Femur (tissue), 1 donor: ENCODE measurements at regions not wholly inside any gene's neighbourhood (a gene's known extent, or its start where the extent isn't known, plus 50 kb on each side); places are given as distances from the start of the nearest gene placed in this dataset.

Source experiments
- DNase-seq: peaks from one replicate; pipeline ENCODE4 v3.0.0-alpha.2; 2017

DNA sequence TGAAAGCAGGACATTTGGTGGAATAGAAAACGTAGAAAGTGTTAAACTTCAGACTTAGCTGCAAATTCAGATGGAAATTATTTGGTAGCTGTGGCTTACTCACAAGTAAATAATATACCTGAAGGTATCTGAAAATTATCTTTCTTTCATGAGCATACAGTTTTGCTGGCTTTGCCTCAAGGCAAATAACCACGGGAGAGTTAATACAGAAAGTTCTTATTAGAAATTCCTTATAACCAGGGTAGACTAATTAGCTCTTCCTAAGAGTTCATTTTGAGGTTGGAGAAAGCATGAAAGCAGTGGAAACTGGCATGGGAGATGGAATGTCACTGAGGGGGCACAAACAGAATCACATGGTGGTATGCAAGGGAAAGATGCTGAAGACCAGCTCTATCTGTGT, 217.5 kb downstream of the CD83 start:
- DNase-seq: no peak

DNA sequence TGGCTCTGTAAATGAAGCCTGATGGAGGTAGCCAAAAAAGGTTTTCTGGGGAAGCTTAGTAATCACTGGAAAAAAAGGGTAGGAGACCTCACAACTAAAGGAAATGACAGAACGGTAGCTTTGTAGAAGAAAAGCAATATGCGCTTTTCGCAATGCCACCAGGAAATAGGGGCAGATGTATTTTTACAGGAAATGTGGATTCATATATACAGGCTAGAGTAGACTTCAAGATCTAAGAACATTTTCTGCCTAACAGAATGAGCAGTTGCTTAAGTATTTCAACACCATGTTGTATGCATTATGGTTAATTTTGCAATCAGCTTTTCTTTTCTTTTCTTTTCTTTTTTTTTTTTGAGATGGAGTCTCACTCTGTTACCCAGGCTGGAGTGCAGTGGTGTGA, 219.6 kb downstream of the CD83 start:
- no peak for DNase-seq

DNA sequence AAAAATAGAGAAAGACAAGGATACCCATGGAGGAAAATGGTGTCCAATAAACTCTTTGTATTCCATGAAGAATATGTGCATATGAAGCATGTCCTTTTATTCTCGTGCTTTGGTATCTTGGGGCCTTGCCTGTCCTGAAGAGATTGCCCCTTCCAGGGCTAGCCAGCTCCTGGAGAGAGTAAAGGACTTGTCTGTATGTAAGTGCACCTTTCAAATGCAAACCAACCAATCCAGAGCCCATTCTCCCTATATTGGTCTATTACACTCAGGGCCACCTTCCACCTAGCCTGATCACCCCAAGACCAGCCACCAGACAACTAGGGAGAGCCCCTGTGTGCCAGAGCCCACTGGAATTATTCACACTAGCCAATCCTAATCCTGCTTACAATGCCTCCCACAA, 221.6 kb downstream of the CD83 start:
- no peak for DNase-seq

DNA sequence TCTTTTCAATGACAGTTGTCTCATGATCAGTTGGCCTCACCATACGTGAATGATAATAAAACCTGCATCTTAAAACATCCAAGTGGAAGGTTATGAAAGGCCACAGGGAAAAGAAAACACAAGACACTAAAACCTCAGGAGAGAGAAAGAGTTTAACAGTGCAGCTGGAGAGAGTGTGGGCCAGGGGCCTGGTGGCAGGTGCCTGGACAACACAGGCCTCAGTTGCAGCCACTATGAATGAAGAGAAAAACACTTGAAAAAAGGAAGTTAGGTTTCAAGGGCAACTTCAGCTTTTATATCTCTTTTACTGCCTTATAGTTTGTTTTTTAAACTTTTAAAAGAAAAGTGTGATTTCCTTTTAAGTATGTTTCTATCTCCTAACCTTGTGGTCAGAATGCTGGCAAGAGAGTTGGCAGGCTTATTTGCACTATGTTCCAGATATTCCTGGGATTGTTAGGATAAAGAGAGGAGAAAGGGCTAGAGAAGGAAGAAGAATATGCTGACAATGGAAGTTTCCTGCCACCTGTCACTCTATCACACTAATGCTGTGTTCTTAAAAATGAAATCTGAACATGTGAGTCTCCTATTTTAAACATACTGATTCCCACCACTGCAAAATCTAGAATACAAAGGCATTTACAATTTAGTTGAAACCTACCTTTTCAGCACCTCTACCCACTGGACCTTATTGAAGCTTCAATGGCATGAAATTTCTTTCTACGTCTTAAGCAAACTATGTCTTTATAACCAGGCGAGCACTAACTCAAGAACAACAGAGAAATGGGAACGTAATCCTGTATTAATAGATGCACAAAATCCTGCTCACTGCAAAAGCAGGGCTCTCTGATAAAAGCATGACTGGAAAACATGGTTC, 222.4 kb downstream of the CD83 start:
- DNase-seq: no peak

DNA sequence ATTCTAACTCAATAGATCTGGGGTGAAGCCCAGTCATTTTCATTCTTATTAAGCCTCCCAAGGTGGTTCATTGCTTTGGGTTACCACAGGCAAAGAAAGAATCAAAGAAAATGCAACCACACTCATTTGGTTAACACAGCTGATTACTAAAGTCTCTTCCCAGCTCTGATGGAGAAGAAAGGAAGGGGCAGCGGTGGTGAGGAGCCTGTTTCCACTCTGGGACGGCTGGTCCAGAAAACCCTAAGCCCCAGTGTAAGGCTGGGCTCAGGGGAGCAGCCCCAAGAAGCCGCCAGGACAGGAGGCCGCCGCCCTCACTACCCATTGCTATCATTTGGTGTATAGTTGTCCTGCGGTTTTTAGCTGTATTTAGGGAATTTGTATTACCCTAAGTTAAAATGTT, 226.9 kb downstream of the CD83 start:
- no peak for DNase-seq

DNA sequence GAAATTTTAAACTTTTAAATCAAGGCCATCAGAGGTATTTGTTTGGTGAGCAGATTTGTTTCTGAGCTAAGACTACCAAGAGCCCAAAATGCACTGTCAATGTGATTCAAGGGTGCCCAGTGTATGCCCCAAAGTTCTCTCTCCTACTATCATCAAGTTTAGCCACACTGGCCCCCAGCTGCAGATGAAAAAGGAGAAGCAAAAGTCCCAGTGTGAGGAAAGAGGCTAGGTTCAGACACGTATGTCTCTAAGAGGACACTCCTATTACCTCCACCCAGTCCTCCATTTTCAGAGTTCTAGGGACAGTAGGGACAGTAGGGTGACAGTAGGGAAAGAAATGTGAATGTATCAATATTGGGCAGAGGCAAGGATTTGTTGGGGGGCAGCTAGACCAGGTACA, 230.8 kb downstream of the CD83 start:
- DNase-seq: no peak

DNA sequence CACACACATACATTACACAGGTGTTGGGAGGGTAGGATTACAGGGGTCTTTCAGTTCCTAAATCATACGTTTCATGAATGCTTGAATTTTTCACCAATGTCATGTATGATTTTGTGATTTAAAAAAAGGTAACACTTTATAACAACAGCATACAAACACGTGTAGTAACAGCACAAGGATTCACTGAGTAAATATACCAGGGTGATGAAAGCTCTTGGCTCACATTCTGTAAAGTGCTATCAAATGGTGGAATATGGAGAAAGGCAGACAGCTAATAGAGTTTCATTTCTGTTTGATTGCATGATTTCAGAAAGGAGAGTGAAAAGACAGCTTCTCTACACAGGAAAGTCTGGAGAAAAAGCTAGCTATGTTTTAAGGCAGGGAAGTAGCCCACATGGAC, 231.9 kb downstream of the CD83 start:
- DNase-seq: no peak

DNA sequence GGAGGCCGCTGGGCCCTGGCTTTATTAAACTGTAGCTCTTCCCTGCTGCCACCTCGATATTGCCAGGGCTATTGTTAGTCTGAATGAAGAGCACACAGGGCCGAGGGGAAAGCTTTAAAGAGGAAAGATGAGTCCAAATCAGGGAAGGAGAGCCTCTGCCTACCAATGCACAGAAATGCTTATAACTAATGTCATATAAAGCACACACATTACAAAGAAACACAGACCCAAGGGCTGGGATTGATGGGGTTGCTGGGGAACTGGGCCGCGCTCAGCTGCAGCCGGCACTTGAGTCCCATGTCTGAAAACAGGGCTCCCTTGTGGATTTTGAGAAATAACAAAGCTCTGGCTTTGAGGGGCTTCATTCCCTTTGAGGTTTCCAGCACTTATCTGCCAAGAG, 232.6 kb downstream of the CD83 start:
- DNase-seq: no peak

DNA sequence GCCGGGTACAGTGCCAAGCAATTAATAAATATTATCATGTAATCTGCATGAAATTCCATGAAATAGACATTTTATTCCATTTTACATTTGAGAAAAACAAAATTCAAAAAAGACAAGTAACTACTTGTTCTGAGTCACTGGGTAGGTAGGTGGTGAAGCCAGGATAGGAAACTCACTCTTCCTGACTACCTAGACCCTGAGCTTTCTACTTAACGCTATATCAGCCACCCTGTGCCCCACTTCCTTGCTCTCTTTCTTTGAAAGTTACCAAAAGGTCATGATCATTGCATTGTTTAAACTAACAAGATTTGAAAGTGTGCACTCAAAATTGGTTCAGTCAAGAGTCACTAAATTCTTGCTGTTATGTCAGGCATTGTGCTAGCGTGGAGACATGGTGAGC, 235.7 kb downstream of the CD83 start:
- no peak for DNase-seq

DNA sequence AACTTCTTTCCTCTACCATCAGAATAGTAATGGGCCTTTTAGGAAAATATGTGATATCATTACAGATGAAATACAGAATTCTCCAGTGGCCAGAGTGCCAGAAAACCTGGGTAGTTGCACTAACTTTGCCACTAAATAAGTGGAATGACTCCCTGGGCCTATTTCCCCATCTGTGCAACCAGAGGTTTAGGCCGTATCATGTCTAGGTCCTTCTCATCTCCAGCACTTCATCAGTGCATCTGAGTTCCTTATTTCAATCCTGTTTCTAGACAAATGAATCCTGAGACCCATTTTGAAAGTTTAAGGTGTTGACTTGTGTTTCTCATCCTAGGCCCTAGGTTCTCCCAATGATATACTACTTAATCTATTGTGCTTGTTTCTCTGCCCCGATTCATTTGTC, 236.2 kb downstream of the CD83 start:
- no peak for DNase-seq

DNA sequence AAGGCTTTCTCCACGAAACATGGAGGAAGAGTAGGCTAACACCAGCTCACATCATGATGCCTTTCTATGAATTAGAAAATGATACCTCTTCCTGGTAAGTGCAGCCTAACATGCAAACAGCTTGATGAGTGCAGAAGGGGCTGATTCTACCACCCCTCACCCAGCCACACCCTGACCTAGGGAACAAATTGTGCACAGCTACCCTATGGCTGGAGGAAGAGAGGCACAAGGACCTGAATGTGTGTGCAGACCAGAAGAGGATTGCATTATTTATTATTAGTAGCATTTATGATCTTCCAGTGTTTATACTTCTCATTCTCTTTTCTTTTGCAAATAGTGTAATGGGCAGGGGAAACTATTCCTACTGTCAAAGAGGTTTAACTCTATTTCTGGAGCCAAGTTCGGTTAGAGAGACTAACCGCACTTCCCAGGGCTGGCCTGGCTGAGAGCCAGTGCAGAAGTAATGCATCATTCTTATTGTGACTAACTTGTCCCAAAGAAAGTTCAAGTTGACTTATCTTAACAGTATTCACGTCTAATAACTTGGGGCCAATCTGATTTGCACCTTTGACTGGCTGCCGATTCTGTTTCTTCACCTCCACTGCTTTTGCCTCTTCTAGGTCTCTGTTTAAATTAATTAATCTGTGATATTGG, 237.5 kb downstream of the CD83 start:
- peak; percentile 83 for DNase-seq

DNA sequence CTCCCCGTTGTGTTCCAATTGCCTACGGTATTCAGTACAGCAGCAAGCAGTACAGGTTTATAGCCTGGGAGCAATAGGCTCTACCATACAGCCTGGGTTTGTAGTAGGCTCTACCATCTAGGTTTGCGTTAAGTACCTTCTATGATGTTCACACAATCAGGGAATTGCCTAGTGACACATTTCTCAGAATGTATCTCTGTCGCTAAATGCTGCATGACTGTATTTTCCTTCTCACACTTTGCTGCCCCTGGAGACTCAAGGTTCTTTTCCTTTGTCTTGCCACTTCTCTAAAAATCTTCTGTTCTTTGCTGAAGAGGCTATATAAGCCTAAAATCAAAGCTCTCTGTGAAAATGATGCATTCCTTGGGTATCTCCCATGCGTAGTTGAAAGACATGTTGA, 241.9 kb downstream of the CD83 start:
- no peak for DNase-seq

DNA sequence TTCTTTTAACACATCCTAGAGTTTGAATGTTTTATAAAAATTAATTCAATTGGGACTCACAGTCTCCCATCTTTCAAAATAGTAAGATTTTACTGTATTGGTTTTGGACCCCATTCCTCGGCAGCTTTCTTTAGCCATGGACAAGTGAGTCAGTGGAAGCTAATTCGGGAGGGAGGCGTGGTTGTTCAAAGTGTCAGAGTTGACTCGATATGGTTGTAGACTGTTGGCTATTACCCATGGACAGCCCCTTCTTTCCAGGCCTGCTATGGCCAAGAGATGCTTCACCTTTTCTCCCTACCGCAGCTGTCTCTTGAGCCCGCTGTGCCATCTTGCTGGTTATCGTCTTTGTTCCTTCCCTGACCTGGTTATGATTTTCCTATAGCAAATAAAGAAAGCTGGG, 243.0 kb downstream of the CD83 start:
- DNase-seq: no peak

DNA sequence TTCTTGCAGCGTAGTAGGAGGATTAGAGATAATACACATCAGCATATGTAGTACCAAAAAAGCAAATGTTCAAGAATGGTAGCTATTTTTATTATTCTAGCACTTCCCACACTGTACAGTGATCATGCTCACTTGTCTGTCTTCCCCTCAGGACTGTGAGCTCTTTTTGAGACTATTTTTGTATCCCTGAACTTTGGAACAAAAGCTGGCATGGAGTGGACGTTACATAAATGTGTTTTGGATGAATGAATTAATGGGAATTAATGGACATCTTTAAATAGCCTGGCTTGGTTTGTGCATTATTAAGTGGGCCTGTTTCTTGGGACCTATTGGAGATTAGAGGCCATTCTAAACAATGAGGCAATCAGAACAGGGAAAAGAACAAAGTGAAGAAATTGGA, 243.7 kb downstream of the CD83 start:
- no peak for DNase-seq

DNA sequence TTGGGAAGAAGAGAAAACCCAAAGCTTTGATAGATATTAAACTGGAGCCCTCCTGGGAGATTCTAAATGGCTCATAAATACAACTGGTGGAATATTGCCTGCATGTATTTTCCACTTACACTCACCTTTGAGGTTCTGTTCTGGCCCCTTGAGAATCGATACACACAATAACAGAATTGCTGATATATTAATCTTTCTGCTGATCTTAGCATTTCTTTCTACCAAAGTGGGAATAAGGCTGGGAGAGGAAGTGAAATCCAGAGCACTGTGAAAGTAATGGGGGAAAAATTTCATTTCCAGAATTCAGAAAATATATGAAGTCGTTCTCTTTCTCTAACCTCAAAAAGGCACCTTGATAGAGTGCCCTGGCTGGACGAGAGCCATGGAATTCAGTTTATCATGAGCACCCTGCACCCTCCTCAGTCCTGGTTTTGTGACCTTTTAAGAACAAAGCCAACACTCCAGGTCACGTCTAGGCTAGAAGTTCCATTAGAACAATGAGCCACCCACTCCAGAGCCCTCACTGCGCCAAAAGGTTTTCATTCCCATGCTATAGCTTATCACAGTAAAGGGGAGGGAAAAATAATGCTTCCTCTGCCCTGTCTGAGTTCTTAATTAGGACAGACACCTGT, 244.5 kb downstream of the CD83 start:
- no peak for DNase-seq

DNA sequence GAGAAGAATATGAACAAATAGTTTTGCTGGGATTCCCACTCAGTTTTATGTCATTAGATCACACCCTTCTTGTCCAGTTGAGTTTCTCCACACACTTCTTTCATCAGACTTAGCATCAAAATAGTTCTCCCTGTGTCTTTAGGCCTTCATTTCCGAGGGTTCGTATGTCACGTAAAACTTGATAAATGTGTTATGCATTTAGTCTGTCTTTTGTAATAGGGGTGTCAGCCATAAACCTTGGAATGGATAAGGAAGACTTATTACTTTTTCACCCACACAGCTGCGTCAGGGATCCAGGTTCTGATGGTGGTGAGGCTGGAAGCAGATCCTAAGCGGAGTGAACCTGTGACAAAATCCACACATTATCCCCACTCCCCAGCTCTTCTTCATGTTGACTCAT, 246.8 kb downstream of the CD83 start:
- no peak for DNase-seq

DNA sequence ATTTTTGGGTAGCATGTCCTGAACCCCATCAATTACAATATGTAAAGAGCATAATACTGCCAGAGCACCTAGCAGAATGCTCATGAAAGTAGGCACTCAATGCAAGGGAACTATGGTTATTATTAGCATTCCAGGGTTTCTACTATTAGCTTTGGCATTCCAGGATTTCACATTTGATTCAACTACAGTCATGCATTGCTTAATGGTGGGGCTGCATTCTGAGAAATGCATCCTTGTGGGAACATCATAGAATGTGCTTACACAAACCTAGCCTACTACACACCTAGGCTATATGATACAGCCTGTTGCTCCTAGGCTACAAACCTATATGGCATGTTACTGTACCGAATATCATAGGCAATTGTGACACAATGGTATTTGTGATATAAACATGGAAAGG, 247.8 kb downstream of the CD83 start:
- no peak for DNase-seq

DNA sequence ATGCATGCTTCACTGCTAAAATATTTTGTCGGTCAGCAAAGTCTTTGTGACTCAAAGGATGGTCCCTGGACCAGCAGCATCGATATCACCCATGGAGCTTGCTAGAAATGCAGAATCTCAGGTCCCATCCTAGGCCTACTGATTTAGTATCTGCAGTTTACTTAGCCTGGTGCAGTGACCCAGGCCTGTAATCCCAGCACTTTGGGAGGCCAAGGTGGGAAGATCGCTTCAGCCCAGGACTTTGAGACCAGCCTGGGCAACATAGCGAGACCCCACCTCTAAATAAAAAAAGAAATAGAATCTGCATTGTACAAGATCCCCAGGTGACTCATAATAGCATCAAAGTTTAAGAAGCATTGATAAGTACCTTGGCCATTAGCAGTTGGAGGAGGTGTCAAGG, 248.7 kb downstream of the CD83 start:
- no peak for DNase-seq

DNA sequence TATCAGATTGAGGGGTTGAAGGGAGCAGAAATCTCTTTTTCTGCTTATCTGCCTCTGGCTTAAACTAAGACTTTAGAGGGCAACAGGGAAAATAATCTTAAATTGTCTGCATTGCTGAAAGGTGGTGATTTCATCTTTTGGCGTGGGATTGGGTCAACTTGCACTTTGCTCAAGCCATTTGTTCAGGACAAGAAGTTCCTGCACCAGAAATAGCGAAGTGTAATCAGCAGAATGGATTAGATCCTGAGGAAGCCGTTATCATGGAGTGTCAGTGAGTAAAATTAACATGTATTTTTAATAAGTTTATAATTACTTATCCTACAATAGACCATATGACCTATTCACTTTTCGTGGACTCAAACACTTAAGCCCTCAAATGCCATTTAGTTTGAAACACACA, 249.3 kb downstream of the CD83 start:
- no peak for DNase-seq

DNA sequence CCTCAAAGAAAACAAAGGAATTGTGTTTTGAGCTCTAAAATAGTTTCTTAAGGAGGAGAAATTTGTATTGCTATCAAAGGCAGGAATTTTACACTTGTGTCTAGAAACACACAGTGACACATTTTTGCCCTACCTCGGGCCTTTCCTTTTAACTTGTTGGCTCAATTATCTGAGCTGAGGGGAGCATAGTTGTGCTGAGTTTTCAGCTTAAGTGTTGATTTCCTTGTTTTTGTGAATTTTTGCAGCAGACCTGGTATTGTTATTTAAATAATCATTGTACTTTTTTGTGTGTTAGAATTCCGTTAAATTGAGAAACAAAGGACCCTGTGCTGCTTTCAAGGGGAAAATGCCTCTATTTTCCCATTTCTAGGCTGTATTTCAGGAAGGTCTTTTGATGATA, 249.7 kb downstream of the CD83 start:
- DNase-seq: no peak

DNA sequence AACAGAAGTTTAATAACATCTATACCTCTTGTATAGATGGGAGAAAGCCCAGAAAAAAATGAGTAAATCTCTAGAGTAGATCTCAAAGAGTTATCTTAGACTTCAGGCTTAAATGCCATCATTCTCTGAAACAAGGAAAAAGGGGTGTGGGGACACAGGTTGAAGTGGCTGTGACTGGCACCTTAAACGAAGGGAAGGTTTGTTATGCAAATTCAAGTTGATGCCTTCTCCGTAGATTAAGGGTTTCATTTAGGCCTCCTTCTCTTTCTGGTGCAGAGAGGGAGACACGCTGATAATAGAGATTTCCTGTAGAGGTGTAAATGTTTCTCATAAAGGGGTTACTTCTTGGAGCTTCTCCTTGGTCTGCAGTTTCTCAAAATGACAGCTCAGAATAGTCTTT, 252.1 kb downstream of the CD83 start:
- no peak for DNase-seq

DNA sequence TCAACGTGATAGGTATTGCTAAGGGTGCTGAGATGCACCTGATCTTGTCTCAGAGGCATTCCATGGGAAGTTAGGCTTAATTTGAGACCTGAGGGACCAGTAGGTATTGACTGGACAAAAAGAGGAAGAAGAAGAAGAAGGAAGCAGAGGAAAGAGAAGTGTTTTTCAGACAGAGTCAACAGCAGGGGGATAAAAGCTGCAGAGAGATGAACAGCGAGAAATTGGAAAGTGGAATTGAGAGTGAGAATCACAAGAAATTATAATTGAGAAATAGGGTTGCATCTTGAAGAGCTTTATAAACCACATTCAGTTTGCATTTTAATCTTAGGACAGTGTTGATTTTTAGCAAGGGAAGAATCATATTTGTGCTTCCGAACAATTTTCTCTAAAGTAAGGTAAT, 254.0 kb downstream of the CD83 start:
- DNase-seq: no peak

DNA sequence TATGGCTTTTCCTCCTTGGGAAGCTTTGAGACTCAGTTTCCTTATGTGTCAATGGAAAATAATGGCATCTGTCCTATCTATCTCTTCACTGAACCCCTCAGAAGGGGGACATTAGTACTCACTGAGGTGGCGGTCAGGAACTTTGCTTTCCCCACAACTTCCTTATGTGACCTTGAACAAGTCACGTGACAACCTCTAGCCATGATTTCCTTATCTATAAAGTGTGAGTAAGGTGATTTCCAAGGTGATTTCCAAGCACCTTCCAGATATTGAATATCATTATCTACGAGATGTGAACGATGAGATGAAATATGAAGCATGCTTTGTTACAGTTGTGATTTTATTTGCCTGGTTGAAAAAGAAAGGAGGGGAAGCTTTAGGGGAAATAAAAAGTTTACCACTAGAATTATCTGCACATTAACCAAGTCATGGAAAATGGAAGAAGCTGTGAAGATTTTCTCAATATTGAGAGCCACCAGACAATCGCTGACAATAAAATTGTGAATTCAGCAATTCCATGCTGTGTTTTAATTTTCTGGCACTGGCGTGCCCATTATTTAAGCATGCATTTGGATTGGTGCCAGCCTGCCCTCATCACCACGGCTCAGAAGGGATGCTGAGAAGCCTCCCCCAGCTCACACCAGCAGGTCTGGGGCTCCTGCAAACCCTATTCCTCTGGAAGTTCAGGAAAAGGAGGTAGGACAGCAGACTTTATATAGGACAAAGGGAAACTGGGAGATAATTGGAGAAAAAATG, 255.3 kb downstream of the CD83 start:
- DNase-seq: no peak
